ACC112 (cell line): ENCODE measurements at regions not wholly inside any gene's neighbourhood (a gene's known extent, or its start where the extent isn't known, plus 50 kb on each side); places are given as distances from the start of the nearest gene placed in this dataset.
A peak's percentile ranks its signal among the peaks of the same experiment; 100 is the strongest.

Experiments
- H2AFZ ChIP-seq: fragments of 200-600 bp; sonication (generic); one replicate; pipeline ENCODE4 v1.6.0; 2017; ENCODE audit warnings: antibody characterized with exemption, low read length; ENCODE audit not compliant: unreplicated experiment
- H3K27ac ChIP-seq: fragments of 200-600 bp; sonication (generic); 2 replicates; pipeline ENCODE4 v1.5.1; 2014; ENCODE audit warnings: low read depth, mild to moderate bottlenecking, antibody characterized with exemption, low read length, moderate library complexity
- H3K27me3 ChIP-seq: fragments of 200-600 bp; sonication (generic); 2 replicates; pipeline ENCODE4 v1.6.1; 2014; ENCODE audit warnings: mild to moderate bottlenecking, antibody characterized with exemption, low read length, moderate library complexity, mixed read lengths; ENCODE audit not compliant: insufficient read depth
- H3K36me3 ChIP-seq: fragments of 200-600 bp; sonication (generic); 2 replicates; pipeline ENCODE4 v1.6.1; 2016; ENCODE audit warnings: mild to moderate bottlenecking, antibody characterized with exemption, low read length, moderate library complexity, mixed read lengths; ENCODE audit not compliant: insufficient read depth
- H3K4me1 ChIP-seq: fragments of 200-600 bp; sonication (generic); one replicate; pipeline ENCODE4 v1.6.1; 2016; ENCODE audit warnings: low read length, mixed read lengths; ENCODE audit not compliant: insufficient read depth, unreplicated experiment, control insufficient read depth
- H3K4me3 ChIP-seq: fragments of 200-600 bp; sonication (generic); 2 replicates; pipeline ENCODE4 v1.5.1; 2014; ENCODE audit warnings: mild to moderate bottlenecking, low read depth, low read length
- H3K79me2 ChIP-seq: fragments of 200-600 bp; sonication (generic); one replicate; pipeline ENCODE4 v1.6.0; 2016; ENCODE audit warnings: low read length; ENCODE audit not compliant: control insufficient read depth, unreplicated experiment, insufficient read depth

GRCh38 chrX:117510453-117510852, 606.2 kb downstream of the KLHL13 start:
- H3K27ac ChIP-seq, result no peak overlapping the region
- no peaks in the 10 kb centered on the region for H3K79me2 ChIP-seq
- no peaks in the 10 kb centered on the region for H3K27me3 ChIP-seq
- H2AFZ ChIP-seq, result no peak overlapping the region
- no peaks in the 10 kb centered on the region for H3K4me1 ChIP-seq
- no peak overlapping the region for H3K4me3 ChIP-seq
- no peaks in the 10 kb centered on the region for H3K36me3 ChIP-seq

GRCh38 chrX:117508021-117508420, 608.6 kb downstream of the KLHL13 start:
- Histone ChIP-seq H3K4me3 (no peak overlapping the region), H3K79me2 (no peaks in the 10 kb centered on the region), H2AFZ (no peak overlapping the region), H3K4me1 (no peaks in the 10 kb centered on the region), H3K27ac (no peak overlapping the region), H3K36me3 (no peaks in the 10 kb centered on the region), H3K27me3 (no peaks in the 10 kb centered on the region)

DNA sequence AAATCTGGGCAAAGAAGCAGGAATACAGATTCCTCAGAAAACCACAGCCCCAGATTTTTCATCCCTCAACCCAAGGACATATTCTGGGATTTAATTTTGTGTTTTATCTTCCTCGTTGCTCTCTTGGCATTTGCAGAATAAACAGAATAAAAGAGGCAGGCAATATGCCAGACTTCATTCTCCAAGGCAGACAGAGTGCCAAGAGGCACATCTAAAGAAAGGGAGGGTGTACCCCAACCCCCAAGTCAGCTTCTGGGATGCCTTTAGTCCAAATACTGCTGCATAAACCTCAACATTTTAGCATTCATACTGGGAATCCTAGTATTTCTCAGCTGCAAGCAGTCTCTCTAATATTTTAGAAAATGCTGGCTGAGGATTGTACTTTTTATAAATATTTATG, 629.2 kb downstream of the KLHL13 start:
- Histone ChIP-seq H3K27ac (no peak overlapping the region), H3K4me3 (no peak overlapping the region), H3K4me1 (no peaks in the 10 kb centered on the region), H3K27me3 (no peaks in the 10 kb centered on the region), H2AFZ (no peak overlapping the region), H3K79me2 (no peaks in the 10 kb centered on the region), H3K36me3 (no peaks in the 10 kb centered on the region)

- Histone ChIP-seq H3K79me2 (no peaks in the 10 kb centered on the region), H3K4me3 (no peak overlapping the region), H3K4me1 (no peaks in the 10 kb centered on the region), H3K36me3 (no peaks in the 10 kb centered on the region), H3K27ac (no peak overlapping the region), H2AFZ (no peak overlapping the region), H3K27me3 (no peaks in the 10 kb centered on the region)
Observed at GRCh38 chrX:117483950-117484349, 632.7 kb downstream of the KLHL13 start.

DNA sequence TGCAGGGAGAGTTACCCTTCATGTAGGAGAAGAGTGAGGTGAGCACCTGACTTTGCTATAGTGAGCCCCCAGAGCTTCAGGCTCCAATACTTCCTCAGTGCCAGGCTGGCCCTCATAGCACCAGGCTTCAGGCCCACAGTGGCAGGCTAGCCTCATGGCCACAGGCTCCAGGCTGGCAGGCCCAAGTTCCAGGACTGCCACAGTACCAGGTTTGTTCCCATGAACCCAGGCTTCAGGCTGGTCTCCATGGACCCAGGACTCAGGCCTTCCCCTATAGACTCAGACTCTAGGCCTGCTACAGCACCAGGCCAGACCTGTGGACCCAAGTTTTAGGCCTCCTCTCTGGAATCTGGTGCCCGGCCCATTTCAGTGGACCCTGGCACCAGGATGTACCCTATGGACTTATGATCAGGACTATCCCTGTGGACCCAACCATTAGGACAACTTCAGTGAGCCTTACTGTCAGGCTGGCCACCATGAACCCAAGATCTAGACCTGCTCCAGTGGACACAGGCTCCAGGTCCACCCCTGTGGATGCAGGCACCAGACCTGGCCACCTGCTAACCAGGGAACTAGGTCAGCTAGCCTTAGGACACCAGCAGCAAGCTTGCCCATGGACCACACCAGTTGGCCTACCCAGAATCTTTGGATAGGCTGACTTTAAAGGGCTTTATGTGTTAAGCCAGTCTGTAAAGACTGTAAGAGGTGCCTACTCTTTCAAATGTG, 658.2 kb downstream of the KLHL13 start:
- H3K4me1 ChIP-seq, result no peaks in the 10 kb centered on the region
- H3K4me3 ChIP-seq, result no peak overlapping the region
- H3K27ac ChIP-seq, result no peak overlapping the region
- H3K79me2 ChIP-seq, result no peaks in the 10 kb centered on the region
- H2AFZ ChIP-seq, result no peak overlapping the region
- H3K27me3 ChIP-seq, result no peaks in the 10 kb centered on the region
- no peaks in the 10 kb centered on the region for H3K36me3 ChIP-seq

- H3K4me3 ChIP-seq, result no peak overlapping the region
- H3K27me3 ChIP-seq, result no peaks in the 10 kb centered on the region
- H3K4me1 ChIP-seq, result no peaks in the 10 kb centered on the region
- no peaks in the 10 kb centered on the region for H3K36me3 ChIP-seq
- no peak overlapping the region for H3K27ac ChIP-seq
- H2AFZ ChIP-seq, result no peak overlapping the region
- H3K79me2 ChIP-seq, result no peaks in the 10 kb centered on the region
Observed at GRCh38 chrX:117455787-117456186, 660.8 kb downstream of the KLHL13 start.

- Histone ChIP-seq H3K4me1 (no peaks in the 10 kb centered on the region), H3K36me3 (no peaks in the 10 kb centered on the region), H3K4me3 (no peak overlapping the region), H3K27ac (no peak overlapping the region), H3K79me2 (no peaks in the 10 kb centered on the region), H2AFZ (no peak overlapping the region), H3K27me3 (no peaks in the 10 kb centered on the region)
Observed at GRCh38 chrX:117429501-117429900, 687.1 kb downstream of the KLHL13 start.

- no peaks in the 10 kb centered on the region for H3K4me1 ChIP-seq
Observed at GRCh38 chrX:117407449-117408150, 709.0 kb downstream of the KLHL13 start.

DNA sequence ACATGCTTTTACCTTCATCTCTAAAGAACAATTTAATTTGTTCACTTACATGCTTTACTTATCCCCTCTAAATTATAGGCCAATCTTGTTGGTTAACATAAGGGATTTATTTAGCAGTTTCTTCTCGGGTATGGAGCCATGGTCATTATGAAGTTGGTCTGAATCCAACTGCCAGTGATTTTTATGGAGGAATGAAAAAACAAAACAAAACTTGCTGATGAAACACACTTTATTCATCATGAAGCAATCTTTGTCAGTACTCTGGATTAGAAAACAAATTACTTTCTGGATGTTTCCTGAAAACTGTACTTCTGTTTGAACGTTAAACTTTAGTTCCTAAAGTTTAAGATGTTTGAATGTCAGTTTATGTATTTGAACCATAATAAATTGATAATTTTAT, 715.8 kb downstream of the KLHL13 start:
- H3K36me3 ChIP-seq, result no peaks in the 10 kb centered on the region
- no peaks in the 10 kb centered on the region for H3K27me3 ChIP-seq
- H2AFZ ChIP-seq, result no peak overlapping the region
- H3K4me1 ChIP-seq, result no peaks in the 10 kb centered on the region
- H3K27ac ChIP-seq, result no peak overlapping the region
- no peak overlapping the region for H3K4me3 ChIP-seq
- H3K79me2 ChIP-seq, result no peaks in the 10 kb centered on the region

More at GRCh38 chrX:117407449-117408150, 709.0 kb downstream of the KLHL13 start:
- no peaks in the 10 kb centered on the region for H3K79me2 ChIP-seq
- no peaks in the 10 kb centered on the region for H3K27me3 ChIP-seq
- no peak overlapping the region for H3K4me3 ChIP-seq
- H3K36me3 ChIP-seq, result no peaks in the 10 kb centered on the region
- peak overlapping the region; percentile 38 for H2AFZ ChIP-seq
- peak overlapping the region; percentile 66 for H3K27ac ChIP-seq

DNA sequence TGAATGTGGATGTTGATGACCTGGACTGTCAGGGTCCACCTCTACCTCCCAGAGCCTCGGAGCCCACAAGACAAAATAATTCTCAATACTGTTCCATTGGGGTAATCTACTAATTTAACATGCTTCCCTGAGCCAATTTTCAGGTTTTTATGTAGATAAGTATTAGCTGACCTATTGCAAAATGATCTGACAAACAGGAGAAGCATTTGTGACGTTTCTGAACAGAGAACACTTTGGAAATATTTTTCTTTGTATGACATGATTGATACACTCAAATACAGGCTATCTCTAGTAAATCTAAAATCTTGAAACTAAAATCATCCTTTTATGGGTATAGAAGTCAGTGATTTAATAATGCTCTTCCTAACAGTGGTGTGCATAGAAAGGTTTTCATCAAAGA, 716.6 kb downstream of the KLHL13 start:
- no peak overlapping the region for H2AFZ ChIP-seq
- H3K36me3 ChIP-seq, result no peaks in the 10 kb centered on the region
- no peaks in the 10 kb centered on the region for H3K79me2 ChIP-seq
- no peaks in the 10 kb centered on the region for H3K27me3 ChIP-seq
- no peaks in the 10 kb centered on the region for H3K4me1 ChIP-seq
- no peak overlapping the region for H3K4me3 ChIP-seq
- H3K27ac ChIP-seq, result no peak overlapping the region

DNA sequence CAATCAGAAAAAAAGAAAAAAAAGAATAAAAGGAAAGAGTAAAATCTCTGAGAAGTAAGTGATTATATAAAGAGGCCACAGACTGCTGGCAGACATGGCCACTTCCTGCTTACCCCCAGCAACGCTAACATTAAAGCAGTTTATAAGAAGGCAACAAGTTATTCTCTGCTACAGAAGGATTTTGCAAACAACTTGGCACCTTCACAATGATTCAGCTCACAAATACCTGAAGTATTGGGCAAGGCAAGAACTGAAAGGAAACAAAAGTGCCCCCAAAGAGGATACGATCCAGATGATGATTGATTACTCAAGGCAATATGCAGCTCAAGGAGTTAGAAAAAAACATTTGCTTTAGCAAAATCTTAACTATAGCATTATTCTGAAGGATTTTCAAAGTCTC, 718.8 kb downstream of the KLHL13 start:
- Histone ChIP-seq H3K36me3 (no peaks in the 10 kb centered on the region), H2AFZ (no peak overlapping the region), H3K4me1 (no peaks in the 10 kb centered on the region), H3K4me3 (no peak overlapping the region), H3K27me3 (no peaks in the 10 kb centered on the region), H3K79me2 (no peaks in the 10 kb centered on the region), H3K27ac (no peak overlapping the region)
